HCT116 (cell line): ENCODE measurements at regions not wholly inside any gene's neighbourhood (a gene's known extent, or its start where the extent isn't known, plus 50 kb on each side); places are given as distances from the start of the nearest gene placed in this dataset.

ENCODE experiments used
- CEBPB ChIP-seq: IDR thresholded peaks from 2 replicates; pipeline ENCODE4 v1.6.1; 2012; ENCODE audit warnings: low read depth
- CTCF ChIP-seq, 3 experiments: fragments of 200-600 bp in 1 of 3; sonication (generic) in 1 of 3; IDR thresholded peaks in 2 of 3; conservative IDR thresholded peaks in 1 of 3; 2 replicates each; pipeline ENCODE4 v1.5.1; 2012 to 2017; ENCODE audit warnings: low read depth in 2 of 3, low read length in 2 of 3, antibody characterized with exemption in 1 of 3, borderline replicate concordance in 1 of 3, control low read depth in 1 of 3, mild to moderate bottlenecking in 1 of 3, mixed read lengths in 1 of 3, mixed run types in 1 of 3, moderate library complexity in 1 of 3; ENCODE audit not compliant: insufficient read depth in 1 of 3
- EZH2 ChIP-seq: fragments of 200-600 bp; sonication (generic); IDR thresholded peaks from 2 replicates; pipeline ENCODE4 v1.6.1; 2017; ENCODE audit warnings: antibody characterized with exemption, mixed run types
- EZH2phosphoT487 ChIP-seq: fragments of 200-600 bp; IDR thresholded peaks from 2 replicates; pipeline ENCODE4 v1.6.1; 2018; ENCODE audit warnings: antibody characterized with exemption, borderline replicate concordance
- JUND ChIP-seq: IDR thresholded peaks from 2 replicates; pipeline ENCODE4 v1.6.1; 2012
- MAX ChIP-seq: IDR thresholded peaks from 2 replicates; pipeline ENCODE4 v1.6.1; 2012
- POLR2A ChIP-seq: IDR thresholded peaks from 2 replicates; pipeline ENCODE4 v1.7.0; 2011; ENCODE audit warnings: borderline replicate concordance; ENCODE audit not compliant: insufficient read depth, insufficient read length; ENCODE audit errors: extremely low read depth
- POLR2AphosphoS5 ChIP-seq: IDR thresholded peaks from 2 replicates; pipeline ENCODE4 v1.6.1; 2011; ENCODE audit warnings: mild to moderate bottlenecking, low read depth, low read length, moderate library complexity
- REST ChIP-seq: IDR thresholded peaks from 2 replicates; pipeline ENCODE4 v1.6.1; 2012; ENCODE audit warnings: low read depth
- SP1 ChIP-seq: IDR thresholded peaks from 2 replicates; pipeline ENCODE4 v1.6.1; 2012; ENCODE audit warnings: low read depth
- TCF7L2 ChIP-seq: IDR thresholded peaks from 2 replicates; pipeline ENCODE4 v1.7.0; 2011; ENCODE audit warnings: borderline replicate concordance, inconsistent platforms; ENCODE audit not compliant: insufficient read depth, insufficient read length; ENCODE audit errors: extremely low read depth
- ZBTB33 ChIP-seq: IDR thresholded peaks from 2 replicates; pipeline ENCODE4 v1.6.1; 2011; ENCODE audit warnings: mild to moderate bottlenecking, low read length, moderate library complexity; ENCODE audit not compliant: insufficient replicate concordance; ENCODE audit errors: extremely low read depth
- ZNF274 ChIP-seq: fragments of 200-500 bp; sonication (Bioruptor generic); IDR thresholded peaks from 2 replicates; pipeline ENCODE4 v1.6.1; 2014; ENCODE audit warnings: mild to moderate bottlenecking, low read depth, low read length, inconsistent platforms

- TF ChIP-seq CEBPB, result no peak
- no peak for TF ChIP-seq CTCF (IDR thresholded peaks at IDR 0.05 in 2 of 3, conservative IDR thresholded peaks at IDR 0.05 in 1 of 3; ENCODE audit: borderline replicate concordance in 1 of 3, insufficient read depth in 1 of 3, low read depth in 2 of 3, low read length in 2 of 3)
- TF ChIP-seq POLR2A, result peak; percentile 36
- TF ChIP-seq JUND, result no peak
- TF ChIP-seq SP1, result peak; percentile 6; the same call in 1 of the 2 replicates
- TF ChIP-seq EZH2, result no peak
- TF ChIP-seq ZNF274, result no peak
- no peak; the same call in 1 of the 2 replicates for TF ChIP-seq MAX
- 0 out of 2 replicates have a peak, but pooled peaks have one; percentile 15 for TF ChIP-seq POLR2AphosphoS5
- no peak for TF ChIP-seq TCF7L2
- no peak for TF ChIP-seq ZBTB33
- no peak for TF ChIP-seq EZH2phosphoT487
- no peak for TF ChIP-seq REST
These were observed 235.1 kb upstream of the ZNF217 start for GRCh38 chr20:53828682-53829254.
